Mesendoderm (in vitro differentiated cells): ENCODE measurements at regions not wholly inside any gene's neighbourhood (a gene's known extent, or its start where the extent isn't known, plus 50 kb on each side); places are given as distances from the start of the nearest gene placed in this dataset.

Experiments used
- DNase-seq: peaks from one replicate; pipeline ENCODE4 v3.0.0; 2013
- H2AK5ac ChIP-seq: 2 replicates; pipeline ENCODE4 v1.6.1; 2013; ENCODE audit warnings: low read length, inconsistent platforms
- H2BK120ac ChIP-seq: 2 replicates; pipeline ENCODE4 v1.6.1; 2013; ENCODE audit warnings: low read depth, mild to moderate bottlenecking, low read length, moderate library complexity, mixed read lengths
- H2BK15ac ChIP-seq: replicated peaks from 2 replicates; pipeline ENCODE4 v1.6.1; 2013; ENCODE audit warnings: low read depth, mild to moderate bottlenecking, moderate library complexity
- H2BK5ac ChIP-seq: 2 replicates; pipeline ENCODE4 v1.6.1; 2013; ENCODE audit warnings: low read length, inconsistent platforms
- H3K18ac ChIP-seq: 2 replicates; pipeline ENCODE4 v1.6.1; 2013; ENCODE audit warnings: mild to moderate bottlenecking, low read length, mixed read lengths
- H3K23ac ChIP-seq: one replicate; pipeline ENCODE4 v1.6.1; 2013; ENCODE audit warnings: low read length
- H3K27ac ChIP-seq: 2 replicates; pipeline ENCODE4 v1.5.1; 2013; ENCODE audit warnings: low read depth, mild to moderate bottlenecking, inconsistent platforms, low read length, moderate library complexity
- H3K27me3 ChIP-seq: 2 replicates; pipeline ENCODE4 v1.6.1; 2013; ENCODE audit warnings: low read length, control low read depth, mild to moderate bottlenecking, inconsistent platforms; ENCODE audit not compliant: insufficient read depth, poor library complexity
- H3K36me3 ChIP-seq: 2 replicates; pipeline ENCODE4 v1.6.1; 2013; ENCODE audit warnings: low read length, inconsistent platforms; ENCODE audit not compliant: control insufficient read depth, insufficient read depth
- H3K4ac ChIP-seq: one replicate; pipeline ENCODE4 v1.6.1; 2013; ENCODE audit warnings: low read depth, mild to moderate bottlenecking, low read length, moderate library complexity
- H3K4me1 ChIP-seq: 2 replicates; pipeline ENCODE4 v1.6.1; 2013; ENCODE audit warnings: low read depth, low read length, inconsistent platforms; ENCODE audit not compliant: control insufficient read depth
- H3K4me2 ChIP-seq: 2 replicates; pipeline ENCODE4 v1.6.1; 2013; ENCODE audit warnings: low read length
- H3K4me3 ChIP-seq: 2 replicates; pipeline ENCODE4 v1.5.1; 2013; ENCODE audit warnings: mild to moderate bottlenecking, low read length
- H3K56ac ChIP-seq: one replicate; pipeline ENCODE4 v1.6.1; 2013; ENCODE audit warnings: low read length
- H3K79me1 ChIP-seq: 2 replicates; pipeline ENCODE4 v1.6.1; 2013; ENCODE audit warnings: low read length, inconsistent platforms
- H3K79me2 ChIP-seq: 2 replicates; pipeline ENCODE4 v1.6.1; 2013; ENCODE audit warnings: mild to moderate bottlenecking, low read length; ENCODE audit not compliant: control insufficient read depth, insufficient read depth
- H3K9ac ChIP-seq: 2 replicates; pipeline ENCODE4 v1.6.1; 2013; ENCODE audit warnings: low read length, inconsistent platforms
- H4K5ac ChIP-seq: one replicate; pipeline ENCODE4 v1.6.1; 2013; ENCODE audit warnings: low read length
- H4K8ac ChIP-seq: one replicate; pipeline ENCODE4 v1.6.1; 2013; ENCODE audit warnings: low read depth, mild to moderate bottlenecking, control low read depth, low read length, moderate library complexity
- WGBS: extraction: QIAGEN DNeasy Blood & Tissue Kit; methylation state at CpG from one replicate; pipeline ENCODE4 v1.1.7; 2013; ENCODE audit warnings: low lambda C conversion rate, missing lambda C conversion rate; ENCODE audit not compliant: insufficient coverage; ENCODE audit errors: extremely low coverage; 5-methylcytosine and 5-hydroxymethylcytosine counted together

- Histone ChIP-seq H3K4me1 (peaks cover 3% of the 10 kb centered on the region), H2BK5ac (no peak overlapping the region), H3K27me3 (peaks cover 33% of the 10 kb centered on the region), H3K56ac (no peak overlapping the region), H3K9ac (no peak overlapping the region), H2AK5ac (no peak overlapping the region), H2BK15ac (no peak overlapping the region), H3K18ac (no peak overlapping the region), H2BK120ac (no peak overlapping the region), H3K23ac (no peak overlapping the region), H3K27ac (no peak overlapping the region), H3K36me3 (no peaks in the 10 kb centered on the region), H3K79me1 (no peaks in the 10 kb centered on the region), H3K4ac (no peak overlapping the region), H3K4me2 (peak overlapping the region; percentile 73), H4K5ac (no peak overlapping the region), H3K79me2 (no peaks in the 10 kb centered on the region), H3K4me3 (no peak overlapping the region), H4K8ac (no peak overlapping the region)
- WGBS, result no CpG with 5 or more reads among the region's 15 CpGs
- no peak for DNase-seq
These were observed 128.2 kb downstream of the TMEM161B start for GRCh38 chr5:88140396-88140855.

DNA sequence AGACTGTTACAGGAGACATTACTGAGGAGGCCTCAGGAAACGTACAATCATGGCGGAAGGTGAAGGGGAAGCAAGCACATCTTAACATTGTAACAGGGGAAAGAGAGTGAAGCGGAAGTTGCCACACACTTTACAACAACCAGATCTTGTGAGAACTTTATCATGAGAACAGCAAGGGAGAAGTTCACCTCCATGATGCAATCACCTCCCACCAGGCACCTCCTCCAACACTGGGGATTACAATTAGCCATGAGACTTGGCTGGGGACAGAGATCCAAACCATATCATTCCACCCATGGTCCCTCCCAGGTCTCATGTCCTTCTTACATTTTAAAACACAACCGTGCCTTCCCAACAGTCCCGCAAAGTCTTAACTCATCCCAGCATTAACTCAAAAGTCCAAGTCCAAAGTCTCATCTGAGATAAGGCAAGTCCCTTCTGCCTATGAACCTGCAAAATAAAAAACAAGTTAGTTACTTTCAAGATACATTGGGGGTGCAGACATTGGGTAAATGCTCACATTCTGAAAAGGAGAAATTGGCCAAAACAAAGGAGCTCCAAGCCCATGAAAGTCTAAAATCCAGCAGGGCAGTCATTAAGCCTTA, 138.3 kb downstream of the TMEM161B start:
- Histone ChIP-seq H3K36me3 (no peaks in the 10 kb centered on the region), H3K4me1 (no peaks in the 10 kb centered on the region), H3K79me1 (no peaks in the 10 kb centered on the region), H2BK120ac (no peak overlapping the region), H2AK5ac (no peak overlapping the region), H3K4me2 (no peak overlapping the region), H3K27ac (no peak overlapping the region), H3K27me3 (no peaks in the 10 kb centered on the region), H2BK5ac (no peak overlapping the region), H4K5ac (no peak overlapping the region), H3K79me2 (no peaks in the 10 kb centered on the region), H3K56ac (no peak overlapping the region), H4K8ac (no peak overlapping the region), H3K18ac (no peak overlapping the region), H2BK15ac (no peak overlapping the region), H3K9ac (no peak overlapping the region), H3K4me3 (no peak overlapping the region), H3K23ac (no peak overlapping the region), H3K4ac (no peak overlapping the region)
- no peak for DNase-seq
- WGBS, result no CpG with 5 or more reads among the region's 5 CpGs

DNA sequence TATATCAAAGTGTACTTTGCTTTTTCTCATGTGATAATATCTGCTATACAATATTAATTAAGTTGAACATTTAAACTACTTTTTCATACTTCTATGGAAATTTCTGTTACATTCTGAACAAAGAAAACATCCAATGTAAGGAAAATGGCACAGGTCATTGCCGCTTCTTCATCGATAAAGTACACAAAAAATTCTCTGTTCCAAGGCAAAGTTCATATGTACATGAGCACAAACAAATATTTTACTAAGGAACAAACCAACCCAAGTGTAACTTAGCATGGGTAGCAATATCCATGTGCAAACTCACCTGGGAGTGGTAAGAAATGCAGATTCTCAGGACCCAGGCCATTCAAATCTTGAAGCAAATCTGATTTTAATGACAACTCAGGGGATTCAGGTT, 139.8 kb downstream of the TMEM161B start:
- Histone ChIP-seq H3K4me3 (no peak overlapping the region), H3K36me3 (no peaks in the 10 kb centered on the region), H2BK120ac (no peak overlapping the region), H3K18ac (no peak overlapping the region), H2AK5ac (no peak overlapping the region), H3K79me2 (no peaks in the 10 kb centered on the region), H3K27me3 (no peaks in the 10 kb centered on the region), H3K9ac (no peak overlapping the region), H3K4me2 (no peak overlapping the region), H3K4me1 (no peaks in the 10 kb centered on the region), H4K5ac (no peak overlapping the region), H4K8ac (no peak overlapping the region), H3K23ac (no peak overlapping the region), H3K79me1 (no peaks in the 10 kb centered on the region), H2BK5ac (no peak overlapping the region), H3K27ac (no peak overlapping the region), H3K56ac (no peak overlapping the region), H2BK15ac (no peak overlapping the region), H3K4ac (no peak overlapping the region)
- DNase-seq, result no peak
- no CpG with 5 or more reads among the region's 2 CpGs for WGBS

GRCh38 chr5:88119535-88120125, 149.0 kb downstream of the TMEM161B start:
- WGBS, result no CpG with 5 or more reads among the region's 4 CpGs
- Histone ChIP-seq H3K4me3 (no peak overlapping the region), H3K56ac (no peak overlapping the region)

GRCh38 chr5:88118179-88118578, 150.5 kb downstream of the TMEM161B start:
- Histone ChIP-seq H2BK5ac (no peak overlapping the region), H4K8ac (no peak overlapping the region), H3K18ac (no peak overlapping the region), H3K79me1 (no peaks in the 10 kb centered on the region), H3K27me3 (no peaks in the 10 kb centered on the region), H3K36me3 (no peaks in the 10 kb centered on the region), H3K4ac (no peak overlapping the region), H3K4me1 (no peaks in the 10 kb centered on the region), H3K4me2 (no peak overlapping the region), H3K9ac (no peak overlapping the region), H2AK5ac (no peak overlapping the region), H3K27ac (no peak overlapping the region), H3K79me2 (no peaks in the 10 kb centered on the region), H2BK120ac (no peak overlapping the region), H3K56ac (no peak overlapping the region), H2BK15ac (no peak overlapping the region), H3K4me3 (no peak overlapping the region), H3K23ac (no peak overlapping the region), H4K5ac (no peak overlapping the region)
- no CpG with 5 or more reads among the region's 2 CpGs for WGBS
- DNase-seq, result peak; percentile 27

More at GRCh38 chr5:88119535-88120125, 149.0 kb downstream of the TMEM161B start:
- H3K9ac ChIP-seq, result no peak overlapping the region
- no peak overlapping the region for H3K27ac ChIP-seq
- H3K79me1 ChIP-seq, result no peaks in the 10 kb centered on the region
- DNase-seq, result no peak
- H3K18ac ChIP-seq, result no peak overlapping the region
- H2BK5ac ChIP-seq, result no peak overlapping the region
- no peaks in the 10 kb centered on the region for H3K27me3 ChIP-seq
- H2BK15ac ChIP-seq, result no peak overlapping the region
- H4K5ac ChIP-seq, result no peak overlapping the region
- no peaks in the 10 kb centered on the region for H3K36me3 ChIP-seq
- no peak overlapping the region for H3K4me2 ChIP-seq
- H3K23ac ChIP-seq, result no peak overlapping the region
- no peak overlapping the region for H2AK5ac ChIP-seq
- no peak overlapping the region for H3K4ac ChIP-seq
- H3K4me1 ChIP-seq, result no peaks in the 10 kb centered on the region
- no peaks in the 10 kb centered on the region for H3K79me2 ChIP-seq
- H4K8ac ChIP-seq, result no peak overlapping the region
- no peak overlapping the region for H2BK120ac ChIP-seq

DNA sequence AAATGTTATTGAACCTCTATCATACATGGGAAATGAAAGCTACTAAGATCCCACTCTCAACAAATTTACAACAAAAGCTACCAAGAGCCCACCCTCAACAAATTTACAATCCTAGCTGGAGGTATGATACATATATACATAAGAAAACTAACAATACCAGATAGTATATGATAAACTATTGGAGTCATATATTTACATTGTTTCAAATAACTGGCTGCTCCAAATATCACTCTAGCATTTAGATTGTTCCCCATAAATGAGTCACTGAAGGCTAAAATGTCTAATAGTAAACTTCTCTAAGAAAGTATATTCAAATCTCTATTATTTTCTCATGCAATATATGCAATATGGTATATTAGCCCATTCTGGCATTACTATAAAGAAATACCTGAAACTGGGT, 151.1 kb downstream of the TMEM161B start:
- H3K23ac ChIP-seq, result no peak overlapping the region
- H3K18ac ChIP-seq, result no peak overlapping the region
- H3K4ac ChIP-seq, result no peak overlapping the region
- H2BK15ac ChIP-seq, result no peak overlapping the region
- no peaks in the 10 kb centered on the region for H3K79me2 ChIP-seq
- no peak overlapping the region for H3K4me2 ChIP-seq
- H2BK5ac ChIP-seq, result no peak overlapping the region
- no peak overlapping the region for H4K5ac ChIP-seq
- H3K9ac ChIP-seq, result no peak overlapping the region
- no peak overlapping the region for H3K4me3 ChIP-seq
- H3K4me1 ChIP-seq, result no peaks in the 10 kb centered on the region
- no peak overlapping the region for H4K8ac ChIP-seq
- DNase-seq, result no peak
- H3K79me1 ChIP-seq, result no peaks in the 10 kb centered on the region
- H3K27ac ChIP-seq, result no peak overlapping the region
- no peaks in the 10 kb centered on the region for H3K27me3 ChIP-seq
- no peak overlapping the region for H2BK120ac ChIP-seq
- no peak overlapping the region for H3K56ac ChIP-seq
- H3K36me3 ChIP-seq, result no peaks in the 10 kb centered on the region
- H2AK5ac ChIP-seq, result no peak overlapping the region
